Smooth muscle cell (in vitro differentiated cells): ENCODE measurements at regions not wholly inside any gene's neighbourhood (a gene's known extent, or its start where the extent isn't known, plus 50 kb on each side); places are given as distances from the start of the nearest gene placed in this dataset.

Source experiments
- DNase-seq: peaks from one replicate; lab custom pipeline; 2025; ENCODE audit not compliant: unreplicated experiment; lab: John Stamatoyannopoulos, UW
- H2AFZ ChIP-seq: fragments of 200-600 bp; sonication (generic); 2 replicates; pipeline ENCODE4 v1.6.0; 2016; ENCODE audit warnings: antibody characterized with exemption, low read depth, mild to moderate bottlenecking
- H3F3A ChIP-seq: fragments of 200-600 bp; sonication (generic); 2 replicates; pipeline ENCODE4 v1.6.0; 2017; ENCODE audit warnings: antibody characterized with exemption, low read depth
- H3K27ac ChIP-seq: fragments of 200-600 bp; sonication (generic); 2 replicates; pipeline ENCODE4 v1.5.1; 2016; ENCODE audit warnings: low read depth, mild to moderate bottlenecking
- H3K27me3 ChIP-seq: fragments of 200-600 bp; sonication (generic); 2 replicates; pipeline ENCODE4 v1.6.1; 2016; ENCODE audit warnings: low read depth, mild to moderate bottlenecking
- H3K36me3 ChIP-seq: fragments of 200-600 bp; sonication (generic); 2 replicates; pipeline ENCODE4 v1.5.1; 2016; ENCODE audit warnings: low read depth
- H3K4me1 ChIP-seq: fragments of 200-600 bp; sonication (generic); 2 replicates; pipeline ENCODE4 v1.5.1; 2016; ENCODE audit warnings: low read depth
- H3K4me2 ChIP-seq: fragments of 200-600 bp; sonication (generic); 2 replicates; pipeline ENCODE4 v1.6.0; 2016; ENCODE audit warnings: mild to moderate bottlenecking
- H3K4me3 ChIP-seq: fragments of 200-600 bp; sonication (generic); 2 replicates; pipeline ENCODE4 v1.5.1; 2016; ENCODE audit warnings: mild to moderate bottlenecking
- H3K79me2 ChIP-seq: fragments of 200-600 bp; sonication (generic); 2 replicates; pipeline ENCODE4 v1.6.0; 2016; ENCODE audit warnings: low read depth, mild to moderate bottlenecking
- H3K9ac ChIP-seq: fragments of 200-600 bp; sonication (generic); 2 replicates; pipeline ENCODE4 v1.6.0; 2016; ENCODE audit warnings: low read depth
- H3K9me3 ChIP-seq: fragments of 200-600 bp; sonication (generic); replicated peaks from 2 replicates; pipeline ENCODE4 v1.5.1; 2016; ENCODE audit warnings: low read depth
- H4K20me1 ChIP-seq: fragments of 200-600 bp; sonication (generic); 2 replicates; pipeline ENCODE4 v1.6.0; 2016; ENCODE audit warnings: low read depth
- WGBS: methylation state at CpG from one replicate; pipeline ENCODE4 v1.1.7; 2016; ENCODE audit warnings: low lambda C conversion rate; 5-methylcytosine and 5-hydroxymethylcytosine counted together
- TF ChIP-seq, protein P1 (sequence below): fragments of 200-600 bp; sonication (generic); IDR thresholded peaks from 2 replicates; pipeline ENCODE4 v1.5.1; 2017; ENCODE audit warnings: borderline replicate concordance, mild to moderate bottlenecking, antibody characterized with exemption; ENCODE audit not compliant: insufficient read depth, poor library complexity, severe bottlenecking

DNA sequence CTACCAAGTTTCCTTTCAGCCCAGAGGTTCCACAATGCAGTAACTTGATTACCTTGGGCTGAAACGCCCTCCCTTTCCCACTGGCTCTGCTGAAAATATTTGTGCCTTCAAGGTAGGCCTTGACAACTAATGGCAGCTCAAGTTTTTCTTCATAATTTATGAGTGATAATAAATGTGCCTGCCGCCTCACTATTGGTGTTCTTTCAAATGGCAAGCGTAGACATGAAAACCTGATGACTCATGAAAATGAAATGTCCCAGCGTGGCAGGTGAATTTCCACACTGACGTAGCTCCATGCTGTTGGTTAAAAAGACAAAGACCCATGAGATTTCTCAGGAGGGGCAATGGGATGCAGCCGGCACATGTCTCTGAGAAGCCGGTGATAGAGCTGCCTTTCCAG, 107.2 kb upstream of the GGTLC1 start:
- TF ChIP-seq, protein P1, sequence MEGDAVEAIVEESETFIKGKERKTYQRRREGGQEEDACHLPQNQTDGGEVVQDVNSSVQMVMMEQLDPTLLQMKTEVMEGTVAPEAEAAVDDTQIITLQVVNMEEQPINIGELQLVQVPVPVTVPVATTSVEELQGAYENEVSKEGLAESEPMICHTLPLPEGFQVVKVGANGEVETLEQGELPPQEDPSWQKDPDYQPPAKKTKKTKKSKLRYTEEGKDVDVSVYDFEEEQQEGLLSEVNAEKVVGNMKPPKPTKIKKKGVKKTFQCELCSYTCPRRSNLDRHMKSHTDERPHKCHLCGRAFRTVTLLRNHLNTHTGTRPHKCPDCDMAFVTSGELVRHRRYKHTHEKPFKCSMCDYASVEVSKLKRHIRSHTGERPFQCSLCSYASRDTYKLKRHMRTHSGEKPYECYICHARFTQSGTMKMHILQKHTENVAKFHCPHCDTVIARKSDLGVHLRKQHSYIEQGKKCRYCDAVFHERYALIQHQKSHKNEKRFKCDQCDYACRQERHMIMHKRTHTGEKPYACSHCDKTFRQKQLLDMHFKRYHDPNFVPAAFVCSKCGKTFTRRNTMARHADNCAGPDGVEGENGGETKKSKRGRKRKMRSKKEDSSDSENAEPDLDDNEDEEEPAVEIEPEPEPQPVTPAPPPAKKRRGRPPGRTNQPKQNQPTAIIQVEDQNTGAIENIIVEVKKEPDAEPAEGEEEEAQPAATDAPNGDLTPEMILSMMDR, result no peak
- H3K9me3 ChIP-seq, result no peaks in the 10 kb centered on the region
- H3K27ac ChIP-seq, result peak overlapping the region; percentile 54
- no peak overlapping the region for H2AFZ ChIP-seq
- no peak for DNase-seq
- H4K20me1 ChIP-seq, result no peaks in the 10 kb centered on the region
- no peaks in the 10 kb centered on the region for H3K36me3 ChIP-seq
- no peaks in the 10 kb centered on the region for H3K27me3 ChIP-seq
- H3K79me2 ChIP-seq, result no peaks in the 10 kb centered on the region
- WGBS, result 68% methylated on average over 7 of the region's 7 CpGs
- no peak overlapping the region for H3K4me3 ChIP-seq
- peaks cover 21% of the 10 kb centered on the region for H3F3A ChIP-seq
- no peak overlapping the region for H3K9ac ChIP-seq
- H3K4me2 ChIP-seq, result no peak overlapping the region
- H3K4me1 ChIP-seq, result peaks cover 20% of the 10 kb centered on the region

- Histone ChIP-seq H3K27ac (no peak overlapping the region), H4K20me1 (no peaks in the 10 kb centered on the region), H2AFZ (no peak overlapping the region)
These were observed 106.7 kb upstream of the GGTLC1 start for GRCh38 chr20:24095303-24095702.

DNA sequence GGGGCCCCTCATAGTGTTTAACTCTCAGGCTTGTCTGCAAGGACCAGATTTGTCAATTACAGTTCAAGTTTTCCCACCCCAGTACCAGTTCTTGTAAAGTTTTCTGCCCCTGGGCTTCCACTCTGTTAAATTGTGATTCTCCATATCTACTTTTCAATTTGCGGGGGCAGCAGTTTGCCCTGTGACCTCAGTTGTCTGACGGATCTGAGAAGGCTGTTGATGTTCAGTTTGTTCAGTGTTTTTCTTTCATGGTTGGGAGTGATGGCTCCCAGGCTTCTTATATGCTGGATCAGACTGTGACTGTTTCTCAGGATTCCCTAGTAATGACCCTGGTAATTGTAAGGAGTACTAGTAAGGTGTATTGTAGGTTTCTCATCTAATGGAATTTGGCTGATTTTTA, 101.0 kb upstream of the GGTLC1 start:
- no peak overlapping the region for H3K27ac ChIP-seq
- H3K4me3 ChIP-seq, result no peak overlapping the region
- peaks cover 3% of the 10 kb centered on the region for H3K27me3 ChIP-seq
- H3K4me2 ChIP-seq, result no peak overlapping the region
- no peak overlapping the region for H2AFZ ChIP-seq
- no peaks in the 10 kb centered on the region for H3K36me3 ChIP-seq
- TF ChIP-seq, protein P1, result no peak
- H3K9me3 ChIP-seq, result no peaks in the 10 kb centered on the region
- WGBS, result 53% methylated on average over 2 of the region's 2 CpGs
- no peak overlapping the region for H3K9ac ChIP-seq
- H3K79me2 ChIP-seq, result no peaks in the 10 kb centered on the region
- no peaks in the 10 kb centered on the region for H3K4me1 ChIP-seq
- no peak for DNase-seq
- no peaks in the 10 kb centered on the region for H4K20me1 ChIP-seq
- no peaks in the 10 kb centered on the region for H3F3A ChIP-seq

More at GRCh38 chr20:24095303-24095702, 106.7 kb upstream of the GGTLC1 start:
- no peak for DNase-seq
- Histone ChIP-seq H3K36me3 (no peaks in the 10 kb centered on the region), H3K4me2 (no peak overlapping the region), H3K4me3 (no peak overlapping the region), H3K4me1 (peaks cover 20% of the 10 kb centered on the region), H3K27me3 (no peaks in the 10 kb centered on the region), H3K9ac (no peak overlapping the region), H3F3A (peaks cover 20% of the 10 kb centered on the region), H3K9me3 (no peaks in the 10 kb centered on the region), H3K79me2 (no peaks in the 10 kb centered on the region)
- TF ChIP-seq, protein P1, result no peak

- Histone ChIP-seq H3K79me2 (no peaks in the 10 kb centered on the region), H3K4me1 (no peaks in the 10 kb centered on the region), H3K36me3 (no peaks in the 10 kb centered on the region), H3K9ac (no peak overlapping the region), H3K27me3 (peaks cover 3% of the 10 kb centered on the region), H3K4me3 (no peak overlapping the region), H4K20me1 (no peaks in the 10 kb centered on the region), H2AFZ (no peak overlapping the region), H3K4me2 (no peak overlapping the region), H3F3A (no peaks in the 10 kb centered on the region), H3K9me3 (no peaks in the 10 kb centered on the region), H3K27ac (no peak overlapping the region)
- TF ChIP-seq, protein P1, result no peak
- no peak for DNase-seq
- WGBS, result 90% methylated on average over 5 of the region's 5 CpGs
These were observed 97.5 kb upstream of the GGTLC1 start for GRCh38 chr20:24086121-24086520.
